SK-N-MC (cell line): ENCODE measurements at regions not wholly inside any gene's neighbourhood (a gene's known extent, or its start where the extent isn't known, plus 50 kb on each side); places are given as distances from the start of the nearest gene placed in this dataset.

Source experiments
- EZH2 ChIP-seq: fragments of 200-600 bp; sonication (generic); IDR thresholded peaks from one replicate; pipeline ENCODE4 v1.6.1; 2017; ENCODE audit warnings: antibody characterized with exemption
- POLR2AphosphoS5 ChIP-seq: IDR thresholded peaks from 2 replicates; pipeline ENCODE4 v1.6.1; 2012; ENCODE audit warnings: mild to moderate bottlenecking, low read depth, low read length, borderline replicate concordance

- TF ChIP-seq EZH2, result no peak
- no peak for TF ChIP-seq POLR2AphosphoS5
Measured at GRCh38 chr20:12902992-12903391, 105.8 kb upstream of the SPTLC3 start.
